ENCODE measurements at regions not wholly inside any gene's neighbourhood (a gene's known extent, or its start where the extent isn't known, plus 50 kb on each side); places are given as distances from the start of the nearest gene placed in this dataset.
A peak's percentile ranks its signal among the peaks of the same experiment; 100 is the strongest.
"Not testable (repeated sequence)": the region's sequence is repeated elsewhere in the genome, so short reads cannot be mapped to it uniquely, and the experiment has no call there.

- no peak for DNase-seq
Measured at GRCh38 chr17:70691150-70691549, 521.8 kb downstream of the KCNJ2 start.

- peak in 12 of 56 donors; percentile 2 to 31 (median 8) for DNase-seq
Measured at GRCh38 chr17:70699408-70699807, 530.1 kb downstream of the KCNJ2 start.

GRCh38 chr17:70702683-70703255 lies 533.4 kb downstream of the KCNJ2 start:
- no peak for DNase-seq

GRCh38 chr17:70709596-70709995 lies 540.3 kb downstream of the KCNJ2 start:
- DNase-seq, result no peak

GRCh38 chr17:70713694-70714093 lies 544.4 kb downstream of the KCNJ2 start:
- DNase-seq, result no peak

- peak in 2 of 56 donors; percentile 0 to 2 for DNase-seq
Measured at GRCh38 chr17:70716551-70716950, 547.2 kb downstream of the KCNJ2 start.

- no peak for DNase-seq
Measured at GRCh38 chr17:70717042-70717441, 547.7 kb downstream of the KCNJ2 start.

- no peak for DNase-seq
Measured at GRCh38 chr17:70736375-70736957, 567.1 kb downstream of the KCNJ2 start.

- no peak for DNase-seq
Measured at GRCh38 chr17:70739065-70739464, 569.7 kb downstream of the KCNJ2 start.

- DNase-seq, result not testable (repeated sequence)
Measured at GRCh38 chr17:70746574-70746973, 577.2 kb downstream of the KCNJ2 start.

- DNase-seq, result no peak
Measured at GRCh38 chr17:70750983-70751382, 581.7 kb downstream of the KCNJ2 start.

- not testable (repeated sequence) for DNase-seq
Measured at GRCh38 chr17:70752461-70752860, 583.1 kb downstream of the KCNJ2 start.

GRCh38 chr17:70752966-70753467 lies 583.7 kb downstream of the KCNJ2 start:
- DNase-seq, result no peak

GRCh38 chr17:70763018-70763417 lies 593.7 kb downstream of the KCNJ2 start:
- DNase-seq, result no peak

- peak in 4 of 56 donors; percentile 2 to 26 (median 8) for DNase-seq
Measured at GRCh38 chr17:70767102-70767701, 597.9 kb downstream of the KCNJ2 start.

- no peak for DNase-seq
Measured at GRCh38 chr17:70769956-70770355, 600.6 kb downstream of the KCNJ2 start.

GRCh38 chr17:70771804-70772386 lies 602.6 kb downstream of the KCNJ2 start:
- peak in 1 of 56 donors; percentile 0 for DNase-seq

- DNase-seq, result no peak
Measured at GRCh38 chr17:70772761-70773160, 603.4 kb downstream of the KCNJ2 start.

GRCh38 chr17:70773258-70773657 lies 603.9 kb downstream of the KCNJ2 start:
- no peak for DNase-seq

- no peak for DNase-seq
Measured at GRCh38 chr17:70774339-70775117, 605.2 kb downstream of the KCNJ2 start.

- no peak for DNase-seq
Measured at GRCh38 chr17:70775679-70776078, 606.3 kb downstream of the KCNJ2 start.

- DNase-seq, result no peak
Measured at GRCh38 chr17:70776441-70776840, 607.1 kb downstream of the KCNJ2 start.
